ENCODE measurements at regions not wholly inside any gene's neighbourhood (a gene's known extent, or its start where the extent isn't known, plus 50 kb on each side); places are given as distances from the start of the nearest gene placed in this dataset.
"Not testable (repeated sequence)": the region's sequence is repeated elsewhere in the genome, so short reads cannot be mapped to it uniquely, and the experiment has no call there.

DNA sequence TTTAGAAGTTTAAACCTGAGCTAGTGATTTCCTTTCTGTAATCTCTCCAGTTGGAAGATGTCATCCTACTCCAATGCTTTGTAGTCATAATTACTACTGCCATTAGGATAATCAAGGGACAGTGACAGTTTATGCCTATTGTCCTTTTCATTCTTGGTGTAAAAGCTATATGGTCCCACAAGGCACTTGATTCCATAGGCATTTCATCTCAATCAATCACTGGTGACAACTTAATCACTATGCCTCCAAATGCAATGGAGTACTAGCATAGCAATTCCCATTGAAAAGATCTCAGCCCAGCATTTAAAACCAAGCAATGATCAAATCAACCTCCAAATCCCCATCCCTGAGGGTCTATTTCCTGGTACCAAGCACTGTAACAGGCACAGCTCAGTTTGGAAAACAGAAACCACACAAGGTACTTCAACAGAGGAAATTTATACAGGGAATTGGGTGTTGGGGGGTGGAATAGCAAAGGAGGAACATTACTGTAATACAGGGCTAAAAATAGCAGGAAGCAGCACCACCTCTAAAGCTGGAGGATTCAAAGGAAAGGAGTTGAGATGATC, 51.0 kb downstream of the FHIP2A start:
- no peak for DNase-seq (ENCODE audit: low read depth, low spot score)

- DNase-seq (ENCODE audit: low read depth, low spot score) = peak; percentile 81
Observed at GRCh38 chr10:114874827-114875411, 53.3 kb downstream of the FHIP2A start.

DNA sequence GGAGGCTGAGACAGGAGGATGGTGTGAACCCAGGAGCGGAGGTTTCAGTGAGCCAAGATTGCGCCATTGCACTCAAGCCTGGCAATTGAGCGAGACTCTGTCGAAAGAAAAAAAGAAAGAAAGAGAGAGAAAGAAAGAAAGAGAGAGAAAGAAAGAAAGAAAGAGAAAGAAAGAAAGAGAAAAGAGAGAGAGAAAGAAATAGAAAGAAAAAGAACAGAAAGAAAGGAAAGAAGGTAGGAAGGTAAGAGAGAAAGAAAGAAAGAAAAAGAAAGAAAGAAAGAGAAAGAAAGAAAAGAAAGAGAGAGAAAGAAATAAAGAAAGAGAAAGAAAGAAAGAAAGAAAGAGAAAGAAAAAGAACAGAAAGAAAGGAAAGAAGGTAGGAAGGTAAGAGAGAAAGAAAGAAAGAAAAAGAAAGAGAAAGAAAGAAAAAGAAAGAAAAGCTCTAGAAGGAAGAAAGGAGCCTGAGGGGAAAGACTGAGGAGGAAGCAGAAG, 54.1 kb downstream of the FHIP2A start:
- DNase-seq (ENCODE audit: low read depth, low spot score) = not testable (repeated sequence)

DNA sequence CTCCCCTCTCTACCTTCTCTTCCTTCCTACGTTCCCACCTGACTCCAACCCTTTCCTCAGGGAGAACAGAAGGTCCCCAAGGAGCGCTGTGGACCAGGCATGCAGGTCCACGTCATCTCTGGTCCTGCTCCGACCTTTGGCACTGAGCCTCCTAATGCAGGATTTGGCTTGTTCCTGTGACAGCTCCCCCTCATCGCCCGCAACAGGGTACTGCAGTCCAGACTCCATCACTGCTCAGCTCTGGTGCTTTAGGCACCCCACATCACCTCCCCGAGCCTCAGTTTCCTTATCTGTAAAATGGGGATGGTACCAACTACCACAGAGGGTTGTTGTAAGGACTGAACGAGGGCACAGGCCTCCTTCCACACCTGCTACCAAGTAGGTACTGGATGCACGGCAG, 54.6 kb downstream of the FHIP2A start:
- no peak for DNase-seq (ENCODE audit: low read depth, low spot score)

GRCh38 chr10:114876602-114877300, 55.2 kb downstream of the FHIP2A start:
- DNase-seq (ENCODE audit: low read depth, low spot score) = peak; percentile 80

- no peak for DNase-seq (ENCODE audit: low read depth, low spot score)
Observed at GRCh38 chr10:114877301-114877644, 55.7 kb downstream of the FHIP2A start.

DNA sequence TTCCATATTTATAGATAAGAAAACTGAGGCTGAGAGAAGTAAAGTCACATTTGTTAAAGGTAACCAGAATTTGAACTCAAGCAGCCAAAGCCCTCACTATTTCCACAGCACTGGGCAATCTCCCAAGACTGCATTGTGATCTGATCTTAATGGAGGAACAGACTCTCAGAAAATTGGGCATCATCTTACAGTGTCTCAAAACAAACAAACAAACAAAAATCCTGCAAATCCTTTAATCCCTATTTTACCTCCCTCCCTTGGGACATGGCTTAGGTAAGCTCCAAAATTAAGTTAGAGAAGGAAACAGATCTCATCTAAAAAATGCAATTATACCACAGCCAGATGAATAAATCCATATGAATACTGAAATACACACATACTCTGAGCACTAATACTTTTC, 57.5 kb downstream of the FHIP2A start:
- DNase-seq (ENCODE audit: low read depth, low spot score) = peak; percentile 49

- peak; percentile 41 for DNase-seq (ENCODE audit: low read depth, low spot score)
Observed at GRCh38 chr10:114879541-114880158, 58.1 kb downstream of the FHIP2A start.

DNA sequence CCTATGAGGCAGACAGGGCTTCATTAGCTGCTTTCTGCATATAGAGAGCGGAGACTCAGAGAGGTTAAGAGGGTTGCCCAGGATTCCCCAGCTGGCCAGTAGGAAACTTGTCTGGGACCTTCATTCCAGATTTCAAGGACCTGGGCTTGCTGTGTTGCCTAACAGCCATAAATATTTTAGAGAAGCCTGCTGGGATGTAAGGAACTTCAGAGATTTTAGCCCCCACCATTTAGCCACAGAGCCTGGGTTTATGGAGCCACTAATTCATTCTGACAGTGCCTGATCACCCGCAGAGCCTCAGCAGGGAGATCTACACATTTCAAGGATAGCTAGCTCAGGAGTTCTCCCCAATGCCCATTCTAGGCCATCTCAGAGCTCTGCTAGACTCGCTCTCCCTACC, 56.6 kb upstream of the TRUB1 start:
- DNase-seq (ENCODE audit: low read depth, low spot score) = no peak

- DNase-seq (ENCODE audit: low read depth, low spot score) = no peak
Observed at GRCh38 chr10:114881901-114882300, 56.1 kb upstream of the TRUB1 start.

GRCh38 chr10:114885443-114885842, 52.6 kb upstream of the TRUB1 start:
- DNase-seq (ENCODE audit: low read depth, low spot score) = no peak
